Erythroblast (primary cell): ENCODE measurements at regions not wholly inside any gene's neighbourhood (a gene's known extent, or its start where the extent isn't known, plus 50 kb on each side); places are given as distances from the start of the nearest gene placed in this dataset.

Source experiments
- GATA1 ChIP-seq: IDR thresholded peaks from 2 replicates; pipeline ENCODE4 v1.6.1; 2011; ENCODE audit warnings: low read depth, mild to moderate bottlenecking, control low read depth, low read length, moderate library complexity
- POLR2A ChIP-seq: IDR thresholded peaks from 2 replicates; pipeline ENCODE4 v1.6.1; 2011; ENCODE audit warnings: mild to moderate bottlenecking, low read length

DNA sequence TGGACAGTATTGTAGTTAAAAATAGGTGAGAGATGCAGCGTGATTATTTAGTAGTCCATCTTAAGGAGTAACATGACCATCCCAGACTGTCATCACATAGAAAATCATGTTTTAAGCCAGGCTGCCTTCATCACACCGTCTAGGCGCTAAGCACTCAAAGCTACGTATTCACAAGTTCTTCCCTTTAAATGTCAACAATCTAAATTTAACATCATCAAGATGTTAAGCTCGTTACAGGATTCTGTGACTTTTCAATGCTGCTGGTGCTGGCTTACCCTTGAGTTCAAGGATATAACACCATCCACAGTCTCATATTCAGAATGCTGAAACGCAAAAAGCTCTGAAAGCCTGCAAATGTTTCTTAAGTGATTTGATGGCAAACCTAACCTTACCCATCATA lies 109.5 kb upstream of the CDCA7L start:
- TF ChIP-seq POLR2A (no peak), GATA1 (no peak)
